OCI-LY3 (cell line): ENCODE measurements at regions not wholly inside any gene's neighbourhood (a gene's known extent, or its start where the extent isn't known, plus 50 kb on each side); places are given as distances from the start of the nearest gene placed in this dataset.

ENCODE experiments used
- CTCF ChIP-seq: fragments of 200-600, 300-600 bp; sonication (generic); IDR thresholded peaks from 2 replicates; pipeline ENCODE4 v1.5.1; 2014; ENCODE audit warnings: antibody characterized with exemption, low read length, low read depth
- EZH2phosphoT487 ChIP-seq: fragments of 200-600 bp; shearing (Covaris generic); IDR thresholded peaks from 2 replicates; pipeline ENCODE4 v1.6.1; 2018; ENCODE audit warnings: antibody characterized with exemption, mixed run types, low read depth

GRCh38 chr4:26220696-26221095 is 100.1 kb upstream of the RBPJ start:
- TF ChIP-seq CTCF: no peak
- TF ChIP-seq EZH2phosphoT487: no peak
